Pancreas (tissue), 10 donors: ENCODE measurements at regions not wholly inside any gene's neighbourhood (a gene's known extent, or its start where the extent isn't known, plus 50 kb on each side); places are given as distances from the start of the nearest gene placed in this dataset.
A peak's percentile ranks its signal among the peaks of the same experiment; 100 is the strongest.

Experiments
- ATAC-seq, 4 donors: fragments of 200-7000 bp; cut with Tn5 transposase; one replicate each; pipeline versions ENCODE4 v1.8.0 to v1.9.1; 2020; ENCODE audit warnings: mild to moderate bottlenecking in 4 of 4, moderate library complexity in 4 of 4
- DNase-seq, 6 donors: peaks; one replicate each; pipeline ENCODE4 v3.0.0-alpha.2; 2020
- FAIRE-seq: peaks from 2 replicates; lab custom pipeline; 2012; peaks lifted over from hg19 to GRCh38; lab: Jason Lieb, UNC
- H3K27ac ChIP-seq, 4 donors: fragments of 200-600 bp; sonication (generic); 1 replicate in 3 of 4; 2 replicates in 1 of 4; pipeline versions ENCODE4 v1.5.0 to v1.8.0; 2020
- H3K27me3 ChIP-seq, 4 donors: fragments of 200-600 bp; one replicate each; pipeline ENCODE4 v1.8.0; 2021
- H3K36me3 ChIP-seq, 3 donors: fragments of 200-600 bp; sonication (generic) in 1 of 3; one replicate each; pipeline versions ENCODE4 v1.5.0 to v1.8.0; 2020 to 2021
- H3K4me1 ChIP-seq, 3 donors: fragments of 200-600 bp; one replicate each; pipeline ENCODE4 v1.8.0; 2021
- H3K4me3 ChIP-seq, 4 donors: fragments of 200-600 bp; sonication (generic) in 2 of 4; one replicate each; pipeline versions ENCODE4 v1.5.0 to v1.8.0; 2020 to 2021
- H3K9me3 ChIP-seq, 4 donors: fragments of 200-600 bp; one replicate each; pipeline ENCODE4 v1.8.0; 2021
- WGBS, 2 donors: extraction: QIAGEN DNeasy Blood & Tissue Kit; methylation state at CpG; one replicate each; pipeline ENCODE4 v1.1.7; 2013; 5-methylcytosine and 5-hydroxymethylcytosine counted together
- intact Hi-C, 3 donors: fragments of 100-400 bp; cut with DNase I; formaldehyde crosslinking; loops; one replicate each; pipeline versions ENCODE4 v1.11.1 to v1.14.2; 2022
- TF ChIP-seq, protein P1 (sequence below), 4 donors: fragments of 200-600 bp; sonication (generic) in 3 of 4; IDR thresholded peaks; one replicate each; pipeline versions ENCODE4 v1.5.0 to v1.8.0; 2021; ENCODE audit warnings: antibody characterized with exemption in 4 of 4
- donor health status: healthy with polysubstance abuse.
- donor health status: DM: no; HTN: no; CAD: no; lungs with moderate emphysema.
- donor health status: DM: no; HTN: no; CAD: no.
- donor health status: control.
- donor health status: control.
- donor health status: Bipolar disorder and iron deficiency.
- donor health status: DM: yes; HTN: yes; CAD: no.
- donor health status: DM: no; HTN: no; CAD: no.
- donor health status: DM: no; HTN: no; CAD: no.
- donor health status: DM: yes; HTN: yes; CAD: no.

DNA sequence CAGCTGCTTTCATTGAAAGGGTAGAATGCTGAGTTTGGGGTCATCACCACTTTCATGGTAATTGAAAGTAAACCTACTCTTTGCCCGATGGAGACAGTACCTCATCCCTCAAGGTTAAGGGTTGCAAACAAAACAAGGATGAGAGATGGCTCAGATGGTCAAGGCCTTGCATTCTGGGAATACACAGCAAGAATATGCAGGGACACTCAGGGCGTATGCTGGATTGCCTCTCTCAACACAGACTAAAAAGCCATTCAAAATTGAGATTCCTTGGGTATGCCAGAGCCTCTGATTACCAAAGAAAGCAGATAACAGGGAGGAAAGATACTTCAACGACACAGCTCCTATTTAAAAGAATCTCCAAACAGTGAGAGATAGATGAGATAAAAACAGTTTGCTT is 310.4 kb downstream of the ARAP2 start:
- peaks cover 0 to 4% (median 0%) of the 10 kb centered on the region in 4 donors for H3K27me3 ChIP-seq
- no peaks in the 10 kb centered on the region for H3K9me3 ChIP-seq
- WGBS, 2 donors, result 15 to 19% methylated on average over 3 of the region's 3 CpGs
- ATAC-seq, result no peak
- H3K4me1 ChIP-seq, result no peaks in the 10 kb centered on the region
- DNase-seq, result no peak
- no peak overlapping the region for H3K27ac ChIP-seq
- no peaks in the 10 kb centered on the region for H3K36me3 ChIP-seq
- TF ChIP-seq, protein P1, sequence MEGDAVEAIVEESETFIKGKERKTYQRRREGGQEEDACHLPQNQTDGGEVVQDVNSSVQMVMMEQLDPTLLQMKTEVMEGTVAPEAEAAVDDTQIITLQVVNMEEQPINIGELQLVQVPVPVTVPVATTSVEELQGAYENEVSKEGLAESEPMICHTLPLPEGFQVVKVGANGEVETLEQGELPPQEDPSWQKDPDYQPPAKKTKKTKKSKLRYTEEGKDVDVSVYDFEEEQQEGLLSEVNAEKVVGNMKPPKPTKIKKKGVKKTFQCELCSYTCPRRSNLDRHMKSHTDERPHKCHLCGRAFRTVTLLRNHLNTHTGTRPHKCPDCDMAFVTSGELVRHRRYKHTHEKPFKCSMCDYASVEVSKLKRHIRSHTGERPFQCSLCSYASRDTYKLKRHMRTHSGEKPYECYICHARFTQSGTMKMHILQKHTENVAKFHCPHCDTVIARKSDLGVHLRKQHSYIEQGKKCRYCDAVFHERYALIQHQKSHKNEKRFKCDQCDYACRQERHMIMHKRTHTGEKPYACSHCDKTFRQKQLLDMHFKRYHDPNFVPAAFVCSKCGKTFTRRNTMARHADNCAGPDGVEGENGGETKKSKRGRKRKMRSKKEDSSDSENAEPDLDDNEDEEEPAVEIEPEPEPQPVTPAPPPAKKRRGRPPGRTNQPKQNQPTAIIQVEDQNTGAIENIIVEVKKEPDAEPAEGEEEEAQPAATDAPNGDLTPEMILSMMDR (IDR thresholded peaks at IDR 0.05), result no peak
- no peak overlapping the region for H3K4me3 ChIP-seq
- intact Hi-C loops, result no loop called here
- FAIRE-seq, result no peak

DNA sequence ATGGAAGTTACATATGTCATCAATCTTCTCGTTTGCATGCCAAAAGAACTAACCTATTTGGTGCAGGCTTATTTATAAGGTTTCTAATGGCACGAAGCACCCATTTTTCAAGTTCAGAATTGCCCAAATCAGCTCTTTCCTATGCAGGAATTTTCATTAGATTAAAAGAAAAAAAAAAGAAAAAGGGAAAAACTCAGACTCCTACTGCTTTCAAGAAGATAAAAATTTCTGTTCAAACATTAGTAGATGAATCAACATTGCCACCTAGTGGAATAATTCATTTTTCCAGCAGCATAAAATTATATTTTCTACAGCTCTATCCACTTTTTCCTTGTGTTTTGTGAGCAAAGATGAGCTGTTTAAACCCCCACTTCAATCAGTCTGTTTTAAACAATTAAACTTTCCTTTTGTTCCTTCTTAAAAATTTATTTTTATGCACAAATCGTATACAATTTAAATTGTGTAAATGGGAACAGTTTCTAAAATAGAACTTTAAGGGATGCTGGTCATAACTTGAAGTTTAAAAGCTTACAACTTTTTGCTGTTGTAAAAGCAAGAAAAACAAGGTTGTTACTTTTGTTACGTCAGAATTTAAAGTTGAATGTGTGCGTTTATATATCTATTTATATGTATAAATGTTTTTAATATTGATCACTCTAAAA is 309.9 kb downstream of the ARAP2 start:
- Histone ChIP-seq H3K4me1 (no peaks in the 10 kb centered on the region), H3K27me3 (peaks cover 0 to 4% (median 0%) of the 10 kb centered on the region in 4 donors), H3K4me3 (no peak overlapping the region), H3K36me3 (no peaks in the 10 kb centered on the region), H3K27ac (no peak overlapping the region), H3K9me3 (no peaks in the 10 kb centered on the region)
- DNase-seq (no peak), ATAC-seq (peak in 2 of 4 donors; percentile 41 to 46), FAIRE-seq (peak; percentile 17)
- 11% methylated on average over 5 of the region's 5 CpGs for WGBS, 2 donors
- intact Hi-C loops, result no loop called here
- TF ChIP-seq, protein P1 (IDR thresholded peaks at IDR 0.05), result peak; percentile 17 to 47 (median 38)

DNA sequence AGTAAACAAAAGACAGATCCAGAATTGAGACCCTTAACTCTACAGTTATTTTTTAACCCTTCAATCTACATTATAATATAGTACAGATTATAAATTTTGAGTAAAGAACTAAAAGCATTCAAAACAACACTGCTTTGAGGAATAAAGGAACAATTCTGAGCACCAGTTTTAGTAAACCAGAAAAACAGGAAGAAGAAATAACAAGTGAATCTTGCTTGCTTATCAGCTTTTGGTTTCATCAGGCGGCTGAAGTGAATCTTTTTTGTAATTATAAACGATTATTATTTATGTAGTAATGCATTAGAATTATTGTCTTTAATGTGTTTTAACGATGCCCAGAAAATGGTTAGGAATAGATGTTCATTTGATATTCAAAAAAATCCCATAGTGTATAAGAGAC is 305.4 kb downstream of the ARAP2 start:
- intact Hi-C loops, result no loop called here
- DNase-seq (no peak), ATAC-seq (no peak), FAIRE-seq (no peak)
- TF ChIP-seq, protein P1 (IDR thresholded peaks at IDR 0.05), result no peak
- 58 to 64% methylated on average over 3 of the region's 3 CpGs for WGBS, 2 donors
- Histone ChIP-seq H3K27ac (no peak overlapping the region), H3K36me3 (no peaks in the 10 kb centered on the region), H3K9me3 (no peaks in the 10 kb centered on the region), H3K4me3 (no peak overlapping the region), H3K27me3 (peaks cover 0 to 7% (median 0%) of the 10 kb centered on the region in 4 donors), H3K4me1 (no peaks in the 10 kb centered on the region)

DNA sequence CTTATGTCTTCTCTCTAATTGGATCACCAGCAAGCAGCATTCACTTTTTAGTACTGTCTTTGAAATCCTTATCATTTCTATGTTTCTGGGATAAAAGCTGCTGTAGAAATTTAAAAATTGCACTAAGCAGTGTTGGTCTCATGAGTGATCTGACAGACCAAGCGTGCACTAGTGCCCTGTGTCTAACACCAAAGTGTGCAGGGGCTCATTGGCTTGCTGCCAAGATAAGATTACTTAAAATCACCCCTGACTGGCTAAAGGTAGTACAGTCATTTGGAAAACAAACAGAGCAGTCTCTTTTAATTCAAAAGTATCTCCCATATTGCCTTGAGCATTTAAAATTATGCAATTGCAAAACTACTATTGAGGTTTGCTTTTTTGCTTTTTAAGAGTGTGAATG is 304.6 kb downstream of the ARAP2 start:
- Histone ChIP-seq H3K4me3 (no peak overlapping the region), H3K27me3 (peaks cover 0 to 7% (median 0%) of the 10 kb centered on the region in 4 donors), H3K9me3 (no peaks in the 10 kb centered on the region), H3K36me3 (no peaks in the 10 kb centered on the region), H3K27ac (no peak overlapping the region), H3K4me1 (no peaks in the 10 kb centered on the region)
- DNase-seq (no peak), ATAC-seq (no peak), FAIRE-seq (no peak)
- TF ChIP-seq, protein P1 (IDR thresholded peaks at IDR 0.05), result no peak
- intact Hi-C loops, result no loop called here
- 39 to 47% methylated on average over 1 of the region's 1 CpG for WGBS, 2 donors

DNA sequence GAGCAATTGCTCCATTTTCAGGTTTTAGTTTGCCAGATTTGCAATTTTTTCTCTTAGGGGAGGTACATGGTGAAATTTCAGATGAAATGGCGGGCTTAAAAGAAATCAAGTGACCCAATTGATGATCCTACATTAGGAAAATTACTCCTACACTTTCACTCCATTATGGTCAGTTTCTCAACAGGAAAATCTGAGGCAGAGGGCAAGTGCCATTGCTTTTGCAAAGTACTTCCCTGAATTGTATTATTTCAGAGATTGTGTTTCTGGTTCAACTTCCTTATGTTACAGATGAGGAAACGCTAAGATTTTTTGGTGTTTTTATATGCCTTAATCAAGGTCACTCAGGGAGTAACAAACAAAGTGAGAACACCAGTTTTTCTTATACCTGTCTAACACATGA is 302.2 kb downstream of the ARAP2 start:
- no peak for ATAC-seq
- peaks cover 0 to 7% (median 0%) of the 10 kb centered on the region in 4 donors for H3K27me3 ChIP-seq
- no peaks in the 10 kb centered on the region for H3K4me1 ChIP-seq
- no peak for FAIRE-seq
- intact Hi-C loops, result no loop called here
- H3K4me3 ChIP-seq, result no peak overlapping the region
- no peaks in the 10 kb centered on the region for H3K36me3 ChIP-seq
- H3K9me3 ChIP-seq, result no peaks in the 10 kb centered on the region
- no peak overlapping the region for H3K27ac ChIP-seq
- WGBS, 2 donors, result 67 to 76% methylated on average over 2 of the region's 2 CpGs
- DNase-seq, result no peak
- TF ChIP-seq, protein P1 (IDR thresholded peaks at IDR 0.05), result no peak
